H1 (cell line): ENCODE measurements at regions not wholly inside any gene's neighbourhood (a gene's known extent, or its start where the extent isn't known, plus 50 kb on each side); places are given as distances from the start of the nearest gene placed in this dataset.

ENCODE experiments used
- ATF3 ChIP-seq: IDR thresholded peaks from 2 replicates; pipeline ENCODE4 v1.6.1; 2011; ENCODE audit warnings: low read depth, mild to moderate bottlenecking, low read length; ENCODE audit not compliant: insufficient read depth
- CTCF ChIP-seq, 3 experiments: IDR thresholded peaks; 1 replicate in 2 of 3; 2 replicates in 1 of 3; pipeline versions ENCODE4 v1.5.1 to v1.6.1; 2011; ENCODE audit warnings: low read length in 3 of 3, mild to moderate bottlenecking in 3 of 3, inconsistent platforms in 2 of 3, low read depth in 1 of 3, moderate library complexity in 1 of 3; ENCODE audit not compliant: insufficient read depth in 1 of 3; ENCODE audit errors: control extremely low read depth in 1 of 3
- GTF2F1 ChIP-seq: IDR thresholded peaks from 2 replicates; pipeline ENCODE4 v1.6.1; 2012; ENCODE audit warnings: low read depth, low read length, improper control_type of control experiment, borderline replicate concordance
- JUND ChIP-seq: IDR thresholded peaks from 2 replicates; pipeline ENCODE4 v1.6.1; 2011; ENCODE audit warnings: mild to moderate bottlenecking, improper control_type of control experiment, low read length
- MAX ChIP-seq: IDR thresholded peaks from 2 replicates; pipeline ENCODE4 v1.6.1; 2012; ENCODE audit warnings: inconsistent platforms
- POLR2AphosphoS5 ChIP-seq: IDR thresholded peaks from 2 replicates; pipeline ENCODE4 v1.6.1; 2011; ENCODE audit warnings: low read depth, low read length
- TEAD4 ChIP-seq: IDR thresholded peaks from 2 replicates; pipeline ENCODE4 v1.6.1; 2012; ENCODE audit warnings: low read depth, low read length, inconsistent platforms, mixed read lengths

- TF ChIP-seq POLR2AphosphoS5 (no peak), JUND (no peak), CTCF (IDR thresholded peaks at IDR 0.05; ENCODE audit: control extremely low read depth in 1 of 3, insufficient read depth in 1 of 3, low read depth in 1 of 3, low read length in 3 of 3) (no peak), GTF2F1 (no peak), MAX (no peak), TEAD4 (no peak), ATF3 (no peak)
These were observed 511.7 kb upstream of the KLF4 start for GRCh38 chr9:108001237-108001636.
